ENCODE measurements at regions not wholly inside any gene's neighbourhood (a gene's known extent, or its start where the extent isn't known, plus 50 kb on each side); places are given as distances from the start of the nearest gene placed in this dataset.

- H4K8ac ChIP-seq (ENCODE audit: extremely low read depth, insufficient read depth, low read length), result no peak overlapping the region
- no peak overlapping the region for H2BK12ac ChIP-seq (ENCODE audit: low read depth, low read length)
- 95% methylated on average over 1 of the region's 1 CpG; no CpG with 5 or more reads in 1 of the 2 experiments for WGBS, 2 experiments (ENCODE audit: extremely low coverage in 1 of 2, insufficient coverage in 1 of 2, insufficient read length in 1 of 2, insufficient replicate concordance in 2 of 2, low coverage in 1 of 2, low lambda C conversion rate in 2 of 2, missing lambda C conversion rate in 1 of 2)
- no peak overlapping the region for H3K4ac ChIP-seq (replicated peaks; ENCODE audit: insufficient read length, low read depth, low read length)
- H2AFZ ChIP-seq (ENCODE audit: low read length), result no peak overlapping the region
- no peaks in the 10 kb centered on the region for H3K4me1 ChIP-seq (replicated peaks in 1 of 4; ENCODE audit: control insufficient read depth in 3 of 4, insufficient read depth in 4 of 4, low read length in 3 of 4)
- no peak overlapping the region for H2BK15ac ChIP-seq (ENCODE audit: low read length)
- no peak overlapping the region for H3K56ac ChIP-seq (replicated peaks; ENCODE audit: insufficient read length, low read depth, low read length)
- ChIA-PET POLR2A (ENCODE audit: partially characterized antibody) (no interaction called here), CTCF (ENCODE audit: partially characterized antibody) (no interaction called here)
- no peak overlapping the region for H3K4me3 ChIP-seq (ENCODE audit: extremely low read depth in 1 of 4, insufficient read depth in 2 of 4, low read depth in 3 of 4, low read length in 4 of 4)
- no peak overlapping the region for H3K27ac ChIP-seq (ENCODE audit: low read depth, low read length)
- H2BK120ac ChIP-seq (replicated peaks; ENCODE audit: low read depth, low read length), result no peak overlapping the region
- no peak overlapping the region for H2AK5ac ChIP-seq (ENCODE audit: low read depth, low read length)
- DNase-seq (ENCODE audit: low read depth in 1 of 2, low spot score in 2 of 2) (no peak), FAIRE-seq (no peak)
- no peak overlapping the region for H2BK20ac ChIP-seq (ENCODE audit: low read length)
- no peak overlapping the region for H3K4me2 ChIP-seq (ENCODE audit: insufficient read depth in 1 of 2, low read depth in 2 of 2, low read length in 2 of 2)
- H3K36me3 ChIP-seq (ENCODE audit: control insufficient read depth in 2 of 4, insufficient read depth in 4 of 4, low read length in 3 of 4), result no peaks in the 10 kb centered on the region
- no peak overlapping the region for H3K18ac ChIP-seq (ENCODE audit: extremely low read depth, low read length)
- no peaks in the 10 kb centered on the region for H3K23me2 ChIP-seq (ENCODE audit: low read depth, low read length)
- H4K5ac ChIP-seq (ENCODE audit: insufficient read length, low read depth, low read length), result no peak overlapping the region
- H3K14ac ChIP-seq (ENCODE audit: insufficient read length), result no peak overlapping the region
- H4K91ac ChIP-seq (replicated peaks; ENCODE audit: insufficient read length, low read length), result no peak overlapping the region
- H3K9ac ChIP-seq (replicated peaks in 1 of 4; ENCODE audit: extremely low read depth in 1 of 4, low read depth in 3 of 4, low read length in 3 of 4), result no peak overlapping the region
- H3K79me1 ChIP-seq (ENCODE audit: low read depth, low read length), result no peaks in the 10 kb centered on the region
- no peaks in the 10 kb centered on the region for H3K27me3 ChIP-seq (replicated peaks in 1 of 4; ENCODE audit: control insufficient read depth in 3 of 4, extremely low read depth in 1 of 4, insufficient read depth in 3 of 4, low read length in 3 of 4)
- H3K79me2 ChIP-seq (ENCODE audit: control insufficient read depth in 1 of 2, insufficient read depth in 2 of 2, low read length in 2 of 2), result no peaks in the 10 kb centered on the region
- no peak overlapping the region for H3K23ac ChIP-seq (ENCODE audit: insufficient read length)
- no peaks in the 10 kb centered on the region for H3K9me3 ChIP-seq (ENCODE audit: insufficient read depth in 2 of 2, low read depth in 1 of 2, low read length in 1 of 2)
- H2BK5ac ChIP-seq (ENCODE audit: low read depth, low read length), result no peak overlapping the region
- H4K20me1 ChIP-seq (replicated peaks in 1 of 2; ENCODE audit: control insufficient read depth in 1 of 2, insufficient read depth in 2 of 2, low read length in 2 of 2), result no peaks in the 10 kb centered on the region
- TF ChIP-seq FOSL1 (IDR thresholded peaks at IDR 0.05; ENCODE audit: insufficient read depth, low read depth, low read length) (no peak), BCL11A (IDR thresholded peaks at IDR 0.05; ENCODE audit: low read depth in 2 of 2, low read length in 2 of 2) (no peak), SAP30 (IDR thresholded peaks at IDR 0.05; ENCODE audit: insufficient read depth, insufficient replicate concordance, low read length) (no peak), CTCF (IDR thresholded peaks at IDR 0.05; ENCODE audit: control extremely low read depth in 1 of 3, insufficient read depth in 1 of 3, low read depth in 1 of 3, low read length in 3 of 3) (no peak), RFX5 (IDR thresholded peaks at IDR 0.05; ENCODE audit: borderline replicate concordance, low read depth, low read length) (no peak), GTF2F1 (IDR thresholded peaks at IDR 0.05; ENCODE audit: borderline replicate concordance, low read depth, low read length) (no peak), NRF1 (IDR thresholded peaks at IDR 0.05; ENCODE audit: low read depth, low read length) (no peak), E2F6 (IDR thresholded peaks at IDR 0.05) (no peak), MAX (IDR thresholded peaks at IDR 0.05) (no peak), KDM4A (IDR thresholded peaks at IDR 0.05; ENCODE audit: low read depth, low read length, severe bottlenecking) (no peak), TAF7 (optimal IDR thresholded peaks at IDR 0.05; ENCODE audit: borderline replicate concordance, low read depth, low read length) (no peak)
Observed at GRCh38 chr9:80078826-80079225, 507.1 kb downstream of the TLE4 start.
